ENCODE measurements at regions not wholly inside any gene's neighbourhood (a gene's known extent, or its start where the extent isn't known, plus 50 kb on each side); places are given as distances from the start of the nearest gene placed in this dataset.

DNA sequence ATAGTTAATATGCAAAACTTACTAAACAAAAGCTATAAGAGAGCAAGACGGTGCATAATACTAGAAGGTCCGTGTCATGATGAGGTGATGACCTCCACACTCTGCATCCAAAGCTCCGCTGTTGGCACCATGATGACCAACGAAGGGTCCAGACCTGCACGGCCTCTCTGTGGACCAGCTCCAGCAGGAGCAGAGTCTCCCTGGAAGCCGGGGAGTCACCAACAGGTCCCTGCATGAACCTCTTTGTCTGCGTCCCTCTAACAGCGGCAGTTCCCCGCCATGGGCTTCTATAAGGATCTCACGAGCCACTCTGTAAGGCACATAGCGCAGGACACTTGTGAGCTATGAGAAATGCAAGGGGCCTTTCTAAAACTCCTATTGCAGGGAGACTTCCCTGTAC, 517.3 kb downstream of the BRD1 start:
- no peaks in the 10 kb centered on the region for H3K36me3 ChIP-seq (ENCODE audit: control insufficient read depth in 1 of 2, insufficient read depth in 2 of 2, low read length in 2 of 2)
- DNase-seq (ENCODE audit: low read depth, low spot score) = no peak
- ATAC-seq = no peak
- no peak overlapping the region for H3K9ac ChIP-seq (ENCODE audit: low read length)
- H3K27ac ChIP-seq (ENCODE audit: low read depth, low read length) = no peak overlapping the region
- peaks cover 64% of the 10 kb centered on the region for H3K27me3 ChIP-seq (ENCODE audit: insufficient read depth, low read length)
- ChIA-PET CTCF (interaction anchor here (0.7 to 1.6 kb wide), 2 partner anchors 25 to 264 kb away, joined by 3 to 4 read pairs; no protein-coding TSS in a partner anchor), POLR2A (no interaction called here), RAD21 (ENCODE audit: low non-redundant PET in 1 of 2, low total read pairs in 2 of 2, uncharacterized antibody in 2 of 2, unreplicated experiment in 2 of 2) (no interaction called here)
- no peaks in the 10 kb centered on the region for H3K9me2 ChIP-seq (ENCODE audit: insufficient read depth)
- no peaks in the 10 kb centered on the region for H3K4me1 ChIP-seq (ENCODE audit: control insufficient read depth in 1 of 2, insufficient read depth in 2 of 2, low read length in 2 of 2)
- no peak overlapping the region for H3K4me2 ChIP-seq (ENCODE audit: low read length)
- no peaks in the 10 kb centered on the region for H3K79me2 ChIP-seq (ENCODE audit: insufficient read depth, low read length)
- BruUV-seq (replicated peaks) = no TSS peak
- TF ChIP-seq JUND (IDR thresholded peaks at IDR 0.05) (no peak), ZFX (IDR thresholded peaks at IDR 0.05) (no peak), MAX (IDR thresholded peaks at IDR 0.05) (no peak), POLR2AphosphoS5 (IDR thresholded peaks at IDR 0.05; ENCODE audit: low read depth, low read length) (no peak), CTCF (IDR thresholded peaks at IDR 0.05 in 2 of 3, conservative IDR thresholded peaks at IDR 0.05 in 1 of 3; ENCODE audit: borderline replicate concordance in 1 of 3, insufficient read depth in 1 of 3, low read depth in 2 of 3, low read length in 2 of 3) (no peak), ATF3 (IDR thresholded peaks at IDR 0.05) (no peak), SIN3A (IDR thresholded peaks at IDR 0.05; ENCODE audit: low read depth) (no peak), RAD21 (IDR thresholded peaks at IDR 0.05; ENCODE audit: low read depth) (no peak), EZH2phosphoT487 (IDR thresholded peaks at IDR 0.05; ENCODE audit: borderline replicate concordance) (no peak), CEBPB (IDR thresholded peaks at IDR 0.05; ENCODE audit: low read depth) (no peak), EZH2 (IDR thresholded peaks at IDR 0.05) (no peak)
- TF ChIP-seq, protein P1, sequence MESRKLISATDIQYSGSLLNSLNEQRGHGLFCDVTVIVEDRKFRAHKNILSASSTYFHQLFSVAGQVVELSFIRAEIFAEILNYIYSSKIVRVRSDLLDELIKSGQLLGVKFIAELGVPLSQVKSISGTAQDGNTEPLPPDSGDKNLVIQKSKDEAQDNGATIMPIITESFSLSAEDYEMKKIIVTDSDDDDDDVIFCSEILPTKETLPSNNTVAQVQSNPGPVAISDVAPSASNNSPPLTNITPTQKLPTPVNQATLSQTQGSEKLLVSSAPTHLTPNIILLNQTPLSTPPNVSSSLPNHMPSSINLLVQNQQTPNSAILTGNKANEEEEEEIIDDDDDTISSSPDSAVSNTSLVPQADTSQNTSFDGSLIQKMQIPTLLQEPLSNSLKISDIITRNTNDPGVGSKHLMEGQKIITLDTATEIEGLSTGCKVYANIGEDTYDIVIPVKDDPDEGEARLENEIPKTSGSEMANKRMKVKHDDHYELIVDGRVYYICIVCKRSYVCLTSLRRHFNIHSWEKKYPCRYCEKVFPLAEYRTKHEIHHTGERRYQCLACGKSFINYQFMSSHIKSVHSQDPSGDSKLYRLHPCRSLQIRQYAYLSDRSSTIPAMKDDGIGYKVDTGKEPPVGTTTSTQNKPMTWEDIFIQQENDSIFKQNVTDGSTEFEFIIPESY (IDR thresholded peaks at IDR 0.05; ENCODE audit: extremely low read depth, insufficient replicate concordance, low read length) = no peak
- TF ChIP-seq, protein P2, sequence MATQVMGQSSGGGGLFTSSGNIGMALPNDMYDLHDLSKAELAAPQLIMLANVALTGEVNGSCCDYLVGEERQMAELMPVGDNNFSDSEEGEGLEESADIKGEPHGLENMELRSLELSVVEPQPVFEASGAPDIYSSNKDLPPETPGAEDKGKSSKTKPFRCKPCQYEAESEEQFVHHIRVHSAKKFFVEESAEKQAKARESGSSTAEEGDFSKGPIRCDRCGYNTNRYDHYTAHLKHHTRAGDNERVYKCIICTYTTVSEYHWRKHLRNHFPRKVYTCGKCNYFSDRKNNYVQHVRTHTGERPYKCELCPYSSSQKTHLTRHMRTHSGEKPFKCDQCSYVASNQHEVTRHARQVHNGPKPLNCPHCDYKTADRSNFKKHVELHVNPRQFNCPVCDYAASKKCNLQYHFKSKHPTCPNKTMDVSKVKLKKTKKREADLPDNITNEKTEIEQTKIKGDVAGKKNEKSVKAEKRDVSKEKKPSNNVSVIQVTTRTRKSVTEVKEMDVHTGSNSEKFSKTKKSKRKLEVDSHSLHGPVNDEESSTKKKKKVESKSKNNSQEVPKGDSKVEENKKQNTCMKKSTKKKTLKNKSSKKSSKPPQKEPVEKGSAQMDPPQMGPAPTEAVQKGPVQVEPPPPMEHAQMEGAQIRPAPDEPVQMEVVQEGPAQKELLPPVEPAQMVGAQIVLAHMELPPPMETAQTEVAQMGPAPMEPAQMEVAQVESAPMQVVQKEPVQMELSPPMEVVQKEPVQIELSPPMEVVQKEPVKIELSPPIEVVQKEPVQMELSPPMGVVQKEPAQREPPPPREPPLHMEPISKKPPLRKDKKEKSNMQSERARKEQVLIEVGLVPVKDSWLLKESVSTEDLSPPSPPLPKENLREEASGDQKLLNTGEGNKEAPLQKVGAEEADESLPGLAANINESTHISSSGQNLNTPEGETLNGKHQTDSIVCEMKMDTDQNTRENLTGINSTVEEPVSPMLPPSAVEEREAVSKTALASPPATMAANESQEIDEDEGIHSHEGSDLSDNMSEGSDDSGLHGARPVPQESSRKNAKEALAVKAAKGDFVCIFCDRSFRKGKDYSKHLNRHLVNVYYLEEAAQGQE (IDR thresholded peaks at IDR 0.05; ENCODE audit: low read depth) = no peak
- no peak overlapping the region for H3K4me3 ChIP-seq (replicated peaks in 1 of 2; ENCODE audit: low read depth in 1 of 2, low read length in 2 of 2)
- H3K9me3 ChIP-seq (ENCODE audit: control insufficient read depth in 1 of 2, insufficient read depth in 1 of 2, low read depth in 1 of 2, low read length in 2 of 2) = no peaks in the 10 kb centered on the region
- no peaks in the 10 kb centered on the region for H4K20me1 ChIP-seq (ENCODE audit: insufficient read depth)
- intact Hi-C loops (cut with micrococcal nuclease) = loop anchor here (10.0 kb wide), 1 partner anchor 546 kb away; no protein-coding TSS in a partner anchor
- H2AFZ ChIP-seq (ENCODE audit: low read depth, low read length, poor library complexity, severe bottlenecking) = no peak overlapping the region
